Stimulated activated naive CD8-positive, alpha-beta T cell treated with anti-CD3 and anti-CD28 coated beads, Interleukin-15, amount 100 ng/mL, for 72 hours (primary cell): ENCODE measurements at regions not wholly inside any gene's neighbourhood (a gene's known extent, or its start where the extent isn't known, plus 50 kb on each side); places are given as distances from the start of the nearest gene placed in this dataset.
"Not testable (repeated sequence)": the region's sequence is repeated elsewhere in the genome, so short reads cannot be mapped to it uniquely, and the experiment has no call there.

Experiments used
- ATAC-seq: fragments of 150-1000 bp; cut with Tn5 transposase; 2 replicates; pipeline ENCODE4 v1.10.0; 2021; ENCODE audit warnings: mild to moderate bottlenecking, moderate library complexity
- DNase-seq, 2 donors: peaks; one replicate each; pipeline ENCODE4 v3.0.0; 2021 to 2022
- H3K27ac Mint-ChIP-seq, 2 donors: one replicate each; pipeline ENCODE4 v1.8.0; 2022; ENCODE audit warnings: mild to moderate bottlenecking in 2 of 2, mixed read lengths in 2 of 2, moderate library complexity in 2 of 2
- H3K27me3 Mint-ChIP-seq: one replicate; pipeline ENCODE4 v1.8.0; 2022; ENCODE audit warnings: mixed read lengths
- H3K4me1 Mint-ChIP-seq: one replicate; pipeline ENCODE4 v1.8.0; 2022; ENCODE audit warnings: mild to moderate bottlenecking, mixed read lengths
- H3K4me3 Mint-ChIP-seq, 2 donors: one replicate each; pipeline ENCODE4 v1.8.0; 2022; ENCODE audit warnings: mild to moderate bottlenecking in 2 of 2, mixed read lengths in 2 of 2, moderate library complexity in 1 of 2
- H3K9me3 Mint-ChIP-seq, 2 donors: one replicate each; pipeline ENCODE4 v1.8.0; 2022; ENCODE audit warnings: mixed read lengths in 2 of 2

DNA sequence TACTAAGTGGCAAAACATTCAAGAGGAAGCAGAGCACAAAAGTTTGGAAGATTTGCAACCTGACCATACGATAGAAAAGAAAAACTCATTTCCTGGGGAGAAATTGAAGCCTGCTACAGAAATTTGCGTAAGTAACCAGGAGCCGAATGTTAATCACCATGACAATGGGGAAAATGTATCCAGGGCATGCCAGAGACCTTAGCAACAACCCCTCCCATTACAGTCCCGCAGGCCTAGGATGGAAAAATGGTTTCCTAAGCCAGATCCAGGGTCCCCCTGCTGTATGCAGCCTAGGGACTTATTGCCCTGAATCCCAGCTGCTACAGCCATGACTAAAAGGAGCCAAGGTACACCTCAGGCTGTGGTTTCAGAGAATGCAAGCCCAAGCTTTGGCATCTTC is 472.2 kb upstream of the KLHL4 start:
- no peak for DNase-seq
- Mint-ChIP-seq H3K4me1 (no peaks in the 10 kb centered on the region), H3K27ac (no peak overlapping the region), H3K9me3 (peaks cover 0 to 9% of the 10 kb centered on the region in 2 donors), H3K4me3 (no peak overlapping the region), H3K27me3 (no peaks in the 10 kb centered on the region)
- ATAC-seq, result no peak

DNA sequence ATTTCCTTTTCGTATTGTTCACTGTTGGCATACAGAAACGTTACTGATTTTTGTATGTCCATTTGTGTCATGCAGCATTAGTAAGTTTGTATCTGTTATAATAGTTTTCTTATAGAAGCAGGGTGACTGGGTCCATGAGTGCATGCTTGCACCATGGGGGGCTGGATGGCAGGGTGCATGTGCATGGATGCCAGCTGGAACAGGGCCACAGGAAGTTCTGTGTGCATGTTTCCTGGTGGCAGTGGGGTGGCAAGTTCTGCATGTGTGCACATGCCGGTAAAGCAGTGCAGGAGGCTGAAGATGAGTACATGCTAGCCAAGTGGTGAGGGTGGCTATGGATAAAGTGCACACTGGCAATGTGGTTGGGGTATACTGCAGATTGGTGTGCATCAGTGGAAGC is 468.0 kb upstream of the KLHL4 start:
- no peaks in the 10 kb centered on the region for H3K27me3 Mint-ChIP-seq
- no peak for ATAC-seq
- no peaks in the 10 kb centered on the region for H3K4me1 Mint-ChIP-seq
- no peak overlapping the region for H3K27ac Mint-ChIP-seq
- H3K9me3 Mint-ChIP-seq, result peaks cover 0 to 9% of the 10 kb centered on the region in 2 donors
- H3K4me3 Mint-ChIP-seq, result no peak overlapping the region
- DNase-seq, result no peak

DNA sequence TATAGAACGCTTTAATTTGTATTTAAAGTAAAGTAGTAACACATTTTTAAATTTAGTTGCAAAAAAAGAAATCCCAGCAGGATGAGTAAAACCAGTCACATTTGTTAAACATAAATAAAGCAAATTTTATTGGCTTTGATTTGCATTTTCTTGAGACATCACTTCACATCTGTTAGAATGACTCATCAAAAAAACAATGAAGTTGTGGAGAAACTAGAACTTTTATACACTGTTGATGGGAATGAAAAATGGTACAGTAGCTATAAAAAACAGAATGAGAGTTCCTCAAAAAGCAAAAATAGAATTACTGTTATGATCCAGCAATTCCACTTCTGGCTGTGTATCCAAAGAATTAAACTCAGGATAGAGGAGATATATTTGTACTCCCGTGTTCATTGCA is 454.0 kb upstream of the KLHL4 start:
- Mint-ChIP-seq H3K27me3 (no peaks in the 10 kb centered on the region), H3K27ac (no peak overlapping the region), H3K9me3 (peaks cover 0 to 6% of the 10 kb centered on the region in 2 donors), H3K4me3 (no peak overlapping the region), H3K4me1 (no peaks in the 10 kb centered on the region)
- ATAC-seq (no peak), DNase-seq (no peak)

DNA sequence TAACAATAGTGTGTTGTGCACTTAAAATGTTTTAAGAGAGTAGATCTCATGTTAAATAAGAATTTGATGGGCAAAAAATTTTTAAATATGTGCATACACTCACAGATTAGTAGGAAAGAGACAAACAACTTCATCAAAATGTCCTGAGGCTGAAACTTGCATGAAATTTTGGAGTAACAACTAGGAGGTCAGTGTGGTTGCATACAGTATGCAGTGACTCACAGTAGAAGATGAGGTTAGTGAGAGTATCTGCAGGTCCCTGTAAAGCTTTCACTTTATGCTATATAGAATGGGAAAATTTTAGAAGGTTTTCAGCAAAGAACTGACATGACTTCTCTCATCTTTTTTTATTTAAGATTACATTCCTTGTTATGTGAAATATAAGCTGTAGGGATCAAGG is 453.1 kb upstream of the KLHL4 start:
- Mint-ChIP-seq H3K4me1 (no peaks in the 10 kb centered on the region), H3K4me3 (no peak overlapping the region), H3K27ac (no peak overlapping the region), H3K9me3 (peaks cover 0 to 6% of the 10 kb centered on the region in 2 donors), H3K27me3 (no peaks in the 10 kb centered on the region)
- ATAC-seq (no peak), DNase-seq (no peak)

GRCh38 chrX:87067795-87068369 is 449.7 kb upstream of the KLHL4 start:
- ATAC-seq, result no peak
- no peak for DNase-seq
- Mint-ChIP-seq H3K4me1 (no peaks in the 10 kb centered on the region), H3K27ac (no peak overlapping the region), H3K4me3 (no peak overlapping the region), H3K9me3 (peaks cover 0 to 6% of the 10 kb centered on the region in 2 donors), H3K27me3 (no peaks in the 10 kb centered on the region)

DNA sequence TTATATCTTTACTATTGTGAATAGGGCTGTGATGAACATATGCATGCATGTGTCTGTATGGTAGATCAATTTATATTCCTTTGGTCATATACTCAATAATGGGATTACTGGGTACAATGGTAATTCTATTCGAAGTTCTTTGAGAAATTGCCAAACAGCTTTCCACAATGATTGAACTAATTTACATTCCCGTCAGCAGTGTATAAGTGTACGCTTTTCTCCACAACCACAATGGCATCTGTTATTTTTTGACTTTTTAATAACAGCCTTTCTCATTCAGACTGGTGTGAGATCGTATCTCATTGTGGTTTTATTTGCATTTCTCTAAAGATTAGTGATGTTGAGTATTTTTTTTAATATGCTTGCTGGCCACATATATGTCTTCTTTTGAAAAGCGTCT is 439.4 kb upstream of the KLHL4 start:
- DNase-seq, result no peak
- Mint-ChIP-seq H3K9me3 (no peaks in the 10 kb centered on the region), H3K27ac (no peak overlapping the region), H3K4me1 (no peaks in the 10 kb centered on the region), H3K27me3 (no peaks in the 10 kb centered on the region), H3K4me3 (no peak overlapping the region)
- no peak for ATAC-seq

GRCh38 chrX:87098477-87098876 is 419.1 kb upstream of the KLHL4 start:
- no peak for ATAC-seq
- H3K27me3 Mint-ChIP-seq, result no peaks in the 10 kb centered on the region
- no peaks in the 10 kb centered on the region for H3K9me3 Mint-ChIP-seq
- no peak overlapping the region for H3K4me3 Mint-ChIP-seq
- no peak overlapping the region for H3K27ac Mint-ChIP-seq
- DNase-seq, result no peak
- H3K4me1 Mint-ChIP-seq, result no peaks in the 10 kb centered on the region

GRCh38 chrX:87105131-87105530 is 412.5 kb upstream of the KLHL4 start:
- Mint-ChIP-seq H3K27me3 (no peaks in the 10 kb centered on the region), H3K4me3 (no peak overlapping the region), H3K9me3 (no peaks in the 10 kb centered on the region), H3K27ac (no peak overlapping the region), H3K4me1 (no peaks in the 10 kb centered on the region)
- DNase-seq (no peak), ATAC-seq (no peak)

GRCh38 chrX:87110142-87110541 is 407.5 kb upstream of the KLHL4 start:
- Mint-ChIP-seq H3K27me3 (no peaks in the 10 kb centered on the region), H3K4me3 (no peak overlapping the region), H3K27ac (no peak overlapping the region), H3K4me1 (no peaks in the 10 kb centered on the region), H3K9me3 (no peaks in the 10 kb centered on the region)
- ATAC-seq (no peak), DNase-seq (no peak)

- Mint-ChIP-seq H3K9me3 (no peaks in the 10 kb centered on the region), H3K4me1 (no peaks in the 10 kb centered on the region), H3K4me3 (no peak overlapping the region), H3K27me3 (no peaks in the 10 kb centered on the region), H3K27ac (no peak overlapping the region)
- DNase-seq (no peak), ATAC-seq (no peak)
Observed at GRCh38 chrX:87140800-87141483, 376.7 kb upstream of the KLHL4 start.

DNA sequence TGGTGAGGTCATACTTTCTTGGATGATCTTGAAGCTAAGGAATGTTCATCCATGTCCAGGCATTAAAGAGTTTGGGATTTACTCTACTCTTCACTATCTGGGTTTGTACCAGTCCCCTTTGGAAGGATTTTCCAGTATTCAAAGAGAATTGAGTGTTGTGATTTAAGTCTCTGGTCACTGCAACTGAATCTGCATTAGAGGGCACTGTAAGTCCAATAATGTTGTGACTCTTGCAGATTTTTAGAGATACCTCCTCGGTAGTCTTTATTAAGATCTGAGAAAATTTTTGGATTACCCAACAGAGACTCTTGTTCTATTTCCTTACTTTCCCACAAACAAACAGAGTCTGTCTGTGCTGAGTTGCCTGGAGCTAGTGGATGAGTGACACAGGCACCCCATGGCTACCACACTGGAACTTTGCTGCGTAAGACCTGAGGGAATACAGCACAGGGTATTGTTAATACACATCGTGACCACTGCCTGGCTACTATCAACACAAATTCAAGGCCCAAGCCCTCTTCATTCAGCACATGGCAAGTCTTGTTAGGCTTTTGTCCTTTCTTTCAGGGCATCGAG is 357.1 kb upstream of the KLHL4 start:
- ATAC-seq, result no peak
- no peak overlapping the region for H3K4me3 Mint-ChIP-seq
- H3K27ac Mint-ChIP-seq, result no peak overlapping the region
- H3K27me3 Mint-ChIP-seq, result no peaks in the 10 kb centered on the region
- peaks cover 7% of the 10 kb centered on the region in 2 donors for H3K9me3 Mint-ChIP-seq
- H3K4me1 Mint-ChIP-seq, result no peaks in the 10 kb centered on the region
- no peak for DNase-seq

DNA sequence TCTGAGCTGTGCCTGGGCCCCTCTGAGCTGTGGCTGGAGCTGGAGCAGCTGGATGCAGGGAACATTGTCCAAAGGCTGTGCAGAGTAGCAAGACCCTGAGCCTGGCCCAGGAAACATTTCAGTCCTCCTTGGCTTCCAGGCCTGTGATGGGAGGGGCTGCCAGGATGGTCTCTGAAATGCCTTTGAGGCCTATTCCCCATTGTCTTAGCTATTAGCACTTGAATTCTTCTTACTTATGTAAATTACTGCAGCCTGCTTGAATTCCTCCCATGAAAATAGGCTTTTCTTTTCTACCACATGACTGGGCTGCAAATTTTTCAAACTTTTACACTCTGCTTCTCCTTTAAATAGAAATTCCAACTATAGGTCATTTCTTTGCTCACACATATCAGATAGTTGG is 349.8 kb upstream of the KLHL4 start:
- no peak for DNase-seq
- no peaks in the 10 kb centered on the region for H3K4me1 Mint-ChIP-seq
- no peaks in the 10 kb centered on the region for H3K27me3 Mint-ChIP-seq
- H3K27ac Mint-ChIP-seq, result no peak overlapping the region
- peaks cover 4 to 12% of the 10 kb centered on the region in 2 donors for H3K9me3 Mint-ChIP-seq
- H3K4me3 Mint-ChIP-seq, result no peak overlapping the region
- no peak for ATAC-seq

- not testable (repeated sequence) for H3K4me1 Mint-ChIP-seq, H3K27me3 Mint-ChIP-seq, ATAC-seq, H3K27ac Mint-ChIP-seq, DNase-seq, H3K9me3 Mint-ChIP-seq, H3K4me3 Mint-ChIP-seq
Observed at GRCh38 chrX:87178009-87178408, 339.6 kb upstream of the KLHL4 start.
